CD4-positive, alpha-beta T cell treated with Interleukin-4 for 1 hour (primary cell): ENCODE measurements at regions not wholly inside any gene's neighbourhood (a gene's known extent, or its start where the extent isn't known, plus 50 kb on each side); places are given as distances from the start of the nearest gene placed in this dataset.

Source experiments
- DNase-seq, 2 donors: peaks; one replicate each; pipeline ENCODE4 v3.0.0-alpha.2; 2020 to 2022

DNA sequence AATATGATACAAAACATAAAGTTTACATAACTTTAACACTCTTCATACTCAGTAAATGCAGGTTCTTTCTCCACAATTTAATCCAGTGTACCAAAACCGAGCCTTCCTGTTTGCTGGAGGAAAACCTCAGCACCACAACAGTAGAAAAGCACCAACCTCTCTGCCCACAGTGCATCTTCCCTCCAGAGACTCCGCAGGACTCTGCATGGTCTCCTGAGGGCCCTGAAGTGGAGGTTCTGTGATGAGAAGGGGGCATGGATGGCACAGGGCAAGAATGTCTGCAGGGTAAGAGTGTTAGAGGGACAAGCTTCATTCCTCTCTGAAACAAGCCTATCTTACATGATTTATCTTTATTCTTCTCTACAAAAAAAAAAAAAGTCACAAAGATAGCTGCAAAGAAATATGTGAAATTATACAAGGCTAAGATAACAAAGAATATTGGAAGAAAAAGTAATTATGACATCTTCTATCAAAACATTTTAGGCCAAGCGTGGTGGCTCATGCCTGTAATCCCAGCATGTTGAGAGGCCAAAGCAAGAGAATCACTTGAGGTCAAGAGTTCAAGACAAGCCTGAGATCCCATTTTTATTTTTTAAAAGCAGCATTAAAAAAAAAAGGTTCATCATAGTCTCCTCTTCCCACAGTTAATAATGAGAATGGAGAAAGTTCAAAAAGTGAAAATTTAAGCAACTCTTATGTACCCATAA, 102.0 kb downstream of the VPREB1 start:
- DNase-seq: no peak

DNA sequence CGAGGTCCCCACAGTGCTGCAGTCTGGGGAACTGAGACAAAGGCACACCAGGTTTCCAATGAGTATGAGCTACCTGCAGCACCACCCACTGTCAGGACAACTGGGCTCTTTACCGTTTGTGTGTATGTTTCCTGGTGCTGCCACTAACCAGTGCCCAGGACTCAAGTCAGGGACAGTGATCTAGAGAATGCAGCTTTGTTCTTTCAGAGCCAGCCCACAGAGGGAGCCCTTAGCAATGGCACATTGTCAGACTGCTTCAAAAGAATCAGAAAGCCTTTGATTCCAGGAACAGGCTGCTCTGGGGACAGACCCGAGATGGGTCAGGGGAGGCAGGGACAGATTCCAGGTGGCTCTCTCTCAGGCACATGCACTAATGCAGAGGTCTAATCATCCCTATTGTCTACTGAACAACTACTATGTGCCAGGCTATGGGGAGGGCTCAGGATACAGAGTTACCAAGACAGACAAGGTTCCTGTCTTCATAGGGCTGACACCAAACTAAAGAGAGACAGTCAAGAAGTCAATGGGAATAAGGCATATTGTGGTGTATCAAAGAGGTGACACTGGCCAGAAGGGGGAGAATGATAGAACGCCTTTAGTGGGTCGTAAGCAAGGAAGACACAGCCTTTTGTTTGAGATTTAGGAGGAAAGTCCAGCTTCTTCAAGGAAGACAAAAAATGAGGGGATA, 103.7 kb downstream of the VPREB1 start:
- no peak for DNase-seq

DNA sequence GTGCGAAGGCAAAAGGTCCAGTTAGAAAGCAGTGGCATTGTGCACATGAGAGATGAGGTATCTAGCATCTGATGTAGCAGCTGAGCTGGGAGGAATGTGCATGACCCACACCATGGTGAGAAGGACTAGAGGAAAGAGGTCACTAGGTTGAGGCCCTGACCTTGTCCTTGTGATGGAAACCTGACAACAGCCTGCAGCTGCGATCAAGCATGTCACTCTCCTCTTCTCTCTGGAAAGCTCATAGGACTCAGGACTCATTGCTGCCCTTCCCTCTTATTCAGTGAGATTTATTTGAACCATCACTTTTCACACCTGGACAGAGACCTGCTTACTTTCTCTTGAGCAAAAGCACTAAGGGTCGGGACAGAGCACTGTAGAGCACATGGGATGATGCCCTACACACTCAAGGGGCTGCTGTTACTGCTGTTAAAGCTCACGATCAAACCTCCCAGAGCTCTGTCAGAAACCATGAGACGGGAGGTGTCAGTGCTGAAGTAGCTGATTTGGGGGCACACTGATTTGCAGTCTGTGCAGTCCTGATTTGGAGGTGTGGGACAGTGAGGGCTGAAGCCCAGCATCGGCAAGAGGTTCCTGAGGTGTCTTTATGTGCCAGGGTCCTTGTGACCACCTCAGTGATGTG, 104.3 kb downstream of the VPREB1 start:
- no peak for DNase-seq

DNA sequence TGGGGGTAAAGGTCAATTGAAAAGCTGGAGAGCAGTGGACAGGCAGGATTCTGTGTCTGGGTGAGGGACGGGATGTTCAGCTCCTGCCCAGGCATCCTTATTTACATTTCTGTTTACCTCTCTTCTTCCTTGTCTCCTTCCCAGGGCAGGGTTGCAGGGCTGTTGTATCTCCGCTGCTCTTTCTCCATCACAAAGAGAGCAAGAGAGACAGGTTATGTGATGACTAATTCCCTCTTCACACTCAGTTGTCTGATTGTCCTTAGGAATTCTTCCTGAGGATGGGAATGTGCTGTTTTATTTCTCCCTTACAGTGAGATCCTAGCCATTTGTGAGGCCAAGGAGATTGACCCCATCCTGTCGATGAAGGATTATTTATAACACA, 104.9 kb downstream of the VPREB1 start:
- DNase-seq: no peak

DNA sequence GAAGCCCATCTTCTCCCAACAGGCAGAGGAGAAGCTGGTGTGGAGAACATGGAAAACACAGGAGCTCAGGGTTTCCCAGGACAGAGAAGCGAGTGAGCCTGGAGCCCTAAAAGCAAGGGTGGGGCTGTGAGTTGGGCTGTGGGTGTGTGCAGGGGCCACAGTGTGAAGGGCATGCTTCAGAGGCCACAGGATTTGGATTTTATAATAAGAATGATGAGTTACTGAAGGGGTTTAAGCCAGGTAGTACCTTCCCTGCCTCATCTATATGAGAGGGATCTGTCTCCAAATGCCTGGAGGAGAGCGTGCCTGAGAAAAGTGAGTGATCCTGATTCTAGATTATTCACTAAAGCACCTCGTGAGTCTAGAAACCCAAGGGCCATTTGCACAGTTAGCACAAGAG, 106.8 kb downstream of the VPREB1 start:
- no peak for DNase-seq

DNA sequence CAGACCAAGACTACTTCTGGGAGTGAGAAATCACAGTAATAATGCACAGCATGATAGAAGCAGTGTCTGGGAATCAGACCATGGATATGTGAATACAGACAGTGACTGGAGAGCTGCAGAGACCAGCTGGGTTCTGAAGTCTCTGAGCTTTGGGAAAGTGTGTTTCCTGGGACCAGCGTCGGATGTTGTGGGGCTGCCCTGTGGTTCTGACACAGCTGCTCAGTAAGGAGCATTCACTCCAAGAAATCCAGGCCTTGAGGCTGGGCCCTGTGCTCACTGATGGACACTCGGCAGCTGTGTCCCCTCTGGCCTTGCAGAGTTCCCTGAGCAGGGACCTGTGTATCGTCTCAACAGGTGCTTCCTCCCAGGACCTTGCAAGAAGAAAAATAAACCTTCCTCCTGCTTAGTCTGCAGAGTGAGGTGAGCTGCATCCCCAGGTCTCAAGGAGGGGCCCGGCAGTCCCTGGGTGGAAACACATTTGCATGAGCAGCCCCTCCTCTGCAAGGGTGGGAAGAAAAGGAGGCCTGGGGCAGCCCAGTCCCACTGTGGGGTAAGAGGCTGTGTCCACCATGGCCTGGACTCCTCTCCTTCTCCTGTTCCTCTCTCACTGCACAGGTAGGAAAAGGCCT, 107.9 kb downstream of the VPREB1 start:
- no peak for DNase-seq

DNA sequence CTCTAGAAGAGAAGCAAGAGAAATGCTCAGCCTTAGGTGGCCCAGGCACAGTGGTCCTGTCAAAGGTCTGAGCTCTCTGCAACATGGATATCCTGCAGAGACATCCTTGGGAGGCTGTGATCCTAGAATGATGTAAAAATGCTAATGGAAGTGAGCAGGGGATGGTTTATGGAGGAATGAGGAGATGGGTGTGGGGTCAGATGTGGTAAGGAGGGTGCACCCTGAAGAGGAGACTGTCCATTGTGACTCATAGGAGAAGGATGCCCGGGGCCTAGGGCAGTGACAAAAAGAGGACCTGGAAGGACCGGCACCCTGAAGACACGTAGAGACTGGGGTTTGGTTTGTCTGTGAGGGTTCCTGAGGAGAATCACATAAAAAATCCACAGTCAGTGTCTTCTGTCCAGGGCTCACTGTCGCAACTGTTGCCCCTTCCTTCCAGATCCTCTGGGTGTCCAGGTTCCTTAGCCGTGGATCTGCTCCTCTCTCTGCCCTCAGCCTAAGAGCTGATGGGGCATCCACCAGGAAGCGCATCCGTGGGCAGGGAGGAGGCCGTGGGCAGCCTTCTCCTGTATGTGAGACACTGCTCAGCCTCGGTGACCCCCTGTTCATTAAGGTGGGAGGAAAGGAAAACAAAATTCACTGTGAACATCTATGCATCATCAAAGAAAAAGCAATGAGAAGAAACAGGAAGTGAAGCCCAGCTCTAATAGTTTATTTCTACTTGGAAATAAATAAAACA, 110.7 kb downstream of the VPREB1 start:
- DNase-seq: no peak

DNA sequence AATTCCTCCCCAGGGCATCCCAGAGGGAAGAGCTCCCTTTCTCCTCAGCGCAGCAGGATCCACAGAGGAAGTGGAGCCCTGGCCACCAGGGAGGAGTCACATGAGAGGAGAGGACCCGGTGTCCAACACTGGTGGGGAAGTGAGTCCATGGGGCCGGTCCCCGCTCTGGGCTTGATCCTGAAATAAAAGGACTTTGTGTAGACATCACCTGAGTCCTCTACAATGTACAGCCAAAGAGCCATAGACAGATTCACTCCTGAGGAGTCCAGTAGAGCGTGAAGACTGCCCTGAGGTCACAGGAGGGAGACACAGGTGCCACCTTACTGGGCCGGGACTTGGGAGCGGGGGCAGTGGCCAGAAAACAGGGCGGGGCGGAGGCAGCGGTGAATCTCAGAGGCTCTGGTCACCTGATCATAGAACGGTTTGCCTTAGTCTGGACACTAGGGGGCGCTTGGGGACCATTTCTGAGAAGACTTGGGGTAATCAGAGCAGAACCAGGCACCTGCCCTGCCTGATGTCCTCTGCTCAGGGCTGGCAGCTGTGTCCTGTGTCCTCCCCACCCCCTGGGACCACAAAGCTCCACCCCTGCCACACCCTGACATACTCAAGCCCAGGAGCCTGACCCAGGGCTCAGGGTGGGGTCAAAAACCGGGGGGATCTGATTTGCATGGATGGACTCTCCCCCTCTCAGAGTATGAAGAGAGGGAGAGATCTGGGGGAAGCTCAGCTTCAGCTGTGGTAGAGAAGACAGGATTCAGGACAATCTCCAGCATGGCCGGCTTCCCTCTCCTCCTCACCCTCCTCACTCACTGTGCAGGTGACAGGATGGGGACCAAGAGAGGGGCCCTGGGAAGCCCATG, 112.7 kb downstream of the VPREB1 start:
- peak; percentile 61 to 83 for DNase-seq

DNA sequence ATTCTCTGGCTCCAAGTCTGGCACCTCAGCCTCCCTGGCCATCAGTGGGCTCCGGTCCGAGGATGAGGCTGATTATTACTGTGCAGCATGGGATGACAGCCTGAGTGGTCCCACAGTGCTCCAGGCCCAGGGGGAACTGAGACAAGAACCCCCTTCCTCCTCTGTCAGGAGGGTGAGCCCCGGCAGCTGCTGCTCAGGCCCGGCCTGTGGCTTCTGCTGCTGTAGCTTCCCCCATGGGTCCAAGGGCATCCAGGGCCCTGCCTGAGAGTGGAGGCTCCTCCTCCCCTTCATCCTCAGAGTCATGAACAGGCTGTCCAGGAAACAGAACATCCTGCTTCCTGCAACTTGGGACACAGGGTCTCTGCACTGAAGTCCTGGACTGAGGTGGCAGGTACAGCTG, 113.6 kb downstream of the VPREB1 start:
- DNase-seq: no peak

DNA sequence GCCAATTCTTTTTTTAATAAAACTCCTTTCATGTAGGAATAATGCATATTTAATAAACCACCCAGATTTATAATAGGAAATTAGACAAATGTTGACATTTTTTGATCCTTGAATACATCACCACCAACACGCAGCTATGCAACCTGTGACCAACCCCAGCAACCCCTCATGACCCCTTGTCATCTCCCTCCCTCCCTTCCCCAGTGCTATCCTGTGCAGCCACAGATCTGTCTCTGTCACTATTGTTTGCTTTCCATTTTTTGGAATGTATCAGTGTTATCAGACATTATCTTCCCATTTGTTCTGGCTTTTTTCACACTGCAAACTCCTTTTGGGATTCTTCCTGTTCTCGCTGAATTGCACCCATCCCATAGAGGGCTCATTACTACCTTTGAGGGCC, 114.1 kb downstream of the VPREB1 start:
- no peak for DNase-seq

DNA sequence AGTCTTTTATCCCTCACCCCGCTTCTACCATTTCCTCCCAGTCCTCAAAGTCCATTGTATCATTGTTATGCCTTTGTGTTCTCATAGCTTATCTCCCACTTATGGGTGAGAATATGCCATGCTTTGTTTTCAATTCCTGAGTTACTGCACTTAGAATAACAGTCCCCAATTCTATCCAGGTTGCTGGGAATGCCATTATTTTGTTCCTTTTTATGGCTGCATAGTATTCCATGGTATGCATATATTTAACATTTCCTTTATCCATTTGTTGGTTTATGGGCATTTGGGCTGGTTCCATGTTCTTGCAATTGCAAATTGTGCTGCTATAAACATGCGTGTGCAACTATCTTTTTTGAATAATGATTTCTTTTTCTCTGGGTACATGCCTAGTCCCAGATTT, 114.9 kb downstream of the VPREB1 start:
- DNase-seq: no peak

DNA sequence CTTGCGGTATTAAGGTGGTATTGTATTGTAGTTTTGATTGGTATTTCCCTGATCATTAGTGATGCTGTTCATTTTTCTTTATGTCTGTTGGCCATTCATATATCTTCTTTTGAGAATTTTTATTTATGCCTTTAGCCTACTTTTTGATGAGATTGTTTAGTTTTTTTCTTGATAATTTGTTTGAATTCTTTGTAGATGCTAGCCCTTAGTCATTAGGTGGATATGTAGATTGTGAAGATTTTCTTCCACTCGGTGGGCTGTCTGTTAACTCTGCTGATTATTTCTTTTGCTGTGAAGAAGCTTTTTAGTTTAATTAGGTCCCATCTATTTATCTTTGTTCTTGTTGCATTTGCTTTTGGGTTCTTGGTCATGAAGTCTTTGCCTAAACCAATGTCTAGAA, 115.4 kb downstream of the VPREB1 start:
- no peak for DNase-seq

DNA sequence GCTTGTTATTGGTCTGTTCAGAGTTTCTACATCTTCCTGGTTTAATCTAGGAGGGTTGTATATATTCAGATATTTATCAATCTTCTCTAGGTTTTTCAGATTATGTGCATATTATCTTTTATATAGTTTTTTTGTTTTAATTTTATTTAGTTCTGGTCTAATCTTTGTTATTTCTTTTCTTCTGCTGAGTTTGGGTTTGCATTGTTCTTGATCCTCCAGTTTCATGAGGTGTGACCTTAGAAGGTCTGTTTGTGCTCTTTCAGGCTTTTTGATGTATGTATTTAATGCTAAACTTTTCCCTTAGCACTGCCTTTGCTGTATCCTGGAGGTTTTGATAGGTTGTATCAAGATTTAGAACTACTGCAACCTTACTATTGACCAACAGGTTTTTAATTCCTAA, 117.7 kb downstream of the VPREB1 start:
- no peak for DNase-seq

DNA sequence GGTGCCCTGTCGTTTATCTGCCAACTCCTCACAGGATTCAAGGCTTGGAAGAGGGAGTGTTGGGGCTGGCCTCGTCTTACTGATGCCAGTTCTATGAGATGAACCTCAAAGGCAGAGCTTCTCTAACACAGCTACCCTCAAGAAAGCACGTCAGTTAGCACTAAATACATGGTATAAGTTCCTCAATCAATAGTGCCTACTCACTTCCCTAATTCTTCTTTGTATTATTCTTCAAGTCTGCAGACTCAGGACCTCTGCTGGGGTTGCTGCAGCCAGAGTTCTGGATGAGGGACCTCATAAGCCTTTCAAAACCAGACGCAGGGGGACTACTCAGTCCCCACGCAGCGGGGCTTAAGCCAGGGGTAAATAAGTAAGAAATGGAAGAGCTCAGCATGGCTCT, 118.3 kb downstream of the VPREB1 start:
- no peak for DNase-seq

DNA sequence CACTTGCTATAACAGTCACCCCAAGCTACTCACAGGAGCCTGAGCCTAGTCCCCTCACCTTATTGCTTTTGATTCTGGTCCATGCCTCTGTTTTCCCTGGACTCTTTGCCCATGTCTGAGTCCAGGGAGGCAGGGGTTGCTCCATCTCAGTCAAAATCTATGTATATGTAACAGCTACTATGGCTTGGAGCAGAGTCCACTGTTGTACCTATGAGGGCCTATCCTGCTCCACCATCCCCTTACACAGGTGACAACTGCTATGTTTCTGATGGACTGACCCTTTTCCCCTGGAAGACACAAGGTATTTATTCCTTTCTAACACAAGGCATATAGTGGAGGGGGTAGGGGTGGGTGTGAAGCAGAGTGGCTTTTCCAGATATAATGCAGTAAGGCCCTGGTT, 119.6 kb downstream of the VPREB1 start:
- DNase-seq: no peak

DNA sequence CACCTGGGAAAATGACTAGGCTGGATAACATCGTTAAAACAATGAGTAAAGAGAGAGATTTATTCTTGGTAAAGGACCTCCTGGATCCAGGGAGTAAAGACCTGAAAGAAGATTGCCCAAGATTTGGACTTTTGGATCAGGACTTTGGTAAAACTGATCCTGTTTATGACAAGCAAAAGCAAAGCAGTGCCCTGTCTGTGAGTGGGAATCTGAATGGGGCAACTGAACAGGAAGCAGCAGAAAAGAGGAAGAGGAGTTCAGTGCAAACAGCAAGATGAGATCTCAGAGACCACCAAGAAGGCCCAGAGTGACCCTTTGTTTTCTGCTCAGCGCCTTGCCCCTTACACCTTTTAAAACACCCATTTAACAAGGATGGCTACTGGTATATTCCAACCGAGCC, 122.0 kb downstream of the VPREB1 start:
- DNase-seq: no peak

DNA sequence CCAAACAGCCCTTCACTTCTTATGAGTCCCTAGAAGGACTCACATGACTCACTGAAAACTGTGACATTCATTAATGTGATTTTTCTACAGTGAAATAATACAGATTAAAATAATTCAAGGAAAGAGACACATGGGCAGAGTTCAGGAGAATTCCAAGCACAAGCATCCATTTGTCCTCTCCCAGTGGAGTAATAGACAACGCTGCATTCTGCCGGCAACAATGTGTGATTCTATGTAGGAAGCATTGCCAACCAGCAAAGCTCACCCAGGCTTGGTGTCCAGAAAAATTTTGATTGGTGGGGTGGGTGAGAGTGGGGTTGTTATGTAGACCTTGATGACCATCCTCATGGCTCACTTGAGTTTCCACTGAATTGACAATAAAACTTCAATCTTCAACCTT, 123.9 kb downstream of the VPREB1 start:
- no peak for DNase-seq

DNA sequence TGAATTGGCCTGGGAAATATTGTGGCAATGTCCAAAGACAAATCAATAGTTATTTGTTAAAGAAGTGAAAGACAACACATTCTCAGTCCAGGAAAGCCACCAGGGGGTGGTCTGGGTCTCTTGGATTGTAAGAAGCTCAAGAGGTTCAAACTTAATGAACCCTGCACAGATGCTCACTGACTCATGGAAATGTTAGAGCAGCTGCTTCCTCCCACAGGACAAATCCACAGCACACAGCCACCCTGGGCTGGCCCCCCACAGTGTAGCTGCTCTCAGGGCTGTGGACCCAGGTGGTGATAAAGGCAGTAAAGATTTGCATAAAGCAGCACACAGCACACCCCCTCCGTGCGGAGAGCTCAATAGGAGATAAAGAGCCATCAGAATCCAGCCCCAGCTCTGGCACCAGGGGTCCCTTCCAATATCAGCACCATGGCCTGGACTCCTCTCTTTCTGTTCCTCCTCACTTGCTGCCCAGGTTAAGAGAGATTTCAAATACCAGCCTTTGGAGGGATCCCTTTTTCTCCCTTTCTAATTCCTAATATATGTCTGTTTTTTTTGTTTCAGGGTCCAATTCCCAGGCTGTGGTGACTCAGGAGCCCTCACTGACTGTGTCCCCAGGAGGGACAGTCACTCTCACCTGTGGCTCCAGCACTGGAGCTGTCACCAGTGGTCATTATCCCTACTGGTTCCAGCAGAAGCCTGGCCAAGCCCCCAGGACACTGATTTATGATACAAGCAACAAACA, 124.8 kb downstream of the VPREB1 start:
- DNase-seq: peak in 1 of 2 donors; percentile 60

DNA sequence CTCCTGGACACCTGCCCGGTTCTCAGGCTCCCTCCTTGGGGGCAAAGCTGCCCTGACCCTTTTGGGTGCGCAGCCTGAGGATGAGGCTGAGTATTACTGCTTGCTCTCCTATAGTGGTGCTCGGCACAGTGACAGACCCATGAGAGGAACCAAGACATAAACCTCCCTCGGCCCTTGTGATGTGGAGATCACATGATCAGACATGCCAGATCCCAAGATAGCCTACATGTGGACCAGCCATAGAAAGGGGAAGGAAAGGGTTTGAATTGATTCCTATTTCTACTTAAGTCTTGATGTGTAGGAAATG, 125.3 kb downstream of the VPREB1 start:
- DNase-seq: no peak

DNA sequence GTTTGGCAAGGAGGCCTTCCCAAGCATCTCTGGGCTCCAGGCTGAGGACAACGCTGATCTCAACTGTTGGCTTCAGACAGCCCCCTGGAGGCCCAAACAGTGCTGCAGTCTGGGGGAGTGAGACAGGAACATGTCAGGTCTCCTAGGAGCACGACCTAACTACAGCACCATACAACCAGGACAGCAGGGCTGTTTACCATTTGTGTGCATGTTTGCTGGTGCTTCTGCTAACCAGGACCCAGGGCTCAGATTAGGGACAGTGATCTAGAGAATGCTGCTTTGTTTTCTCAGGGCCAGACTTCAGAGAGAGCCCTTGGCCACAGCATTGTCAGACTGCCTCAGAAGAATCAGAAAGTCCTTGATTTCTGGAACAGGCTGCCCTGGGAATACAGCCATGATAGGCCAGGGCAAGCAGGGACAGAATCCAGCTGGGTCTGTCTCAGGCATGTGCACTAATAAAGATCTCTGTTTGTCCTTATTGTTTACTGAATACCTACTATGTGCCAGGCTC, 126.5 kb downstream of the VPREB1 start:
- DNase-seq: no peak

DNA sequence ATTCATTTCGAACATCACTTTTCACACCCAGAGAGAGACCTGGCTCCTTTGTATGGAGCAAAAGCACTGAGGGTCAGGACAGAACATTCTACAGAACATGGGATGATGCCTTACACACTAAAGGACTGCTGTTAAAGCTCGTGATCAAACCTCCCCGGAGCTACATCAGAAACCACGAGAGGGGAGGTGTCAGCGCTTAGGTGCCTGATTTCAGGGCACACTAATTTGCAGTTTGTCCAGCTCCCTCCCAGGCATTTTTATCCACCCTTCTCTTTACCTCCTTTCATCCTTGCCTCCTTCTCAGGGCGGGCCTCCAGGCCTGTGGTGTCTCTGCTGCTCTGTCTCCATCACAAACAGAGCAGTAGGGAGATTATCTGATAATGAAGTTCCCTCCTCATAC, 127.5 kb downstream of the VPREB1 start:
- DNase-seq: no peak
